T-helper 1 cell (primary cell): ENCODE measurements at regions not wholly inside any gene's neighbourhood (a gene's known extent, or its start where the extent isn't known, plus 50 kb on each side); places are given as distances from the start of the nearest gene placed in this dataset.

ENCODE experiments used
- DNase-seq, 5 donors: peaks; one replicate each; pipeline ENCODE4 v3.0.0-alpha.2; 2012 to 2020

DNA sequence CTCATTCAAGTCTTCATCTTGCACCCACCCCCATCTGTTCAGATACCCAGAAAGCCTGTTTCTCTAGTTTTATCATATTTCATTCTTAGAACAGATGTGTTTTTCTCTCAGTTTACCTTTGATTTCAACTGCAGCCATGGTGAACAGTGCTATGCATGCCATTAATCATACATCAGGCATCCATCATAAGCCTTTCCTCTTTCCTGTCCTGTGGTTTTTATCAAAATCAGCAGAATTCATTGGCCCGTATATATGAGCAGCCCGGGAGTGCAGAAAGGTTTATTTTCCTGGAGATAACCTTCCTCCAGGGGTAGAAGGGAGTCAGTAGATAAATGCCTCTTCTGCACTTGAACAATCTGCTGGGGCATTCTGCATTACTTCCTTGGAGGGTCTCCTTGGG is 65.7 kb downstream of the IL21 start:
- DNase-seq = no peak

DNA sequence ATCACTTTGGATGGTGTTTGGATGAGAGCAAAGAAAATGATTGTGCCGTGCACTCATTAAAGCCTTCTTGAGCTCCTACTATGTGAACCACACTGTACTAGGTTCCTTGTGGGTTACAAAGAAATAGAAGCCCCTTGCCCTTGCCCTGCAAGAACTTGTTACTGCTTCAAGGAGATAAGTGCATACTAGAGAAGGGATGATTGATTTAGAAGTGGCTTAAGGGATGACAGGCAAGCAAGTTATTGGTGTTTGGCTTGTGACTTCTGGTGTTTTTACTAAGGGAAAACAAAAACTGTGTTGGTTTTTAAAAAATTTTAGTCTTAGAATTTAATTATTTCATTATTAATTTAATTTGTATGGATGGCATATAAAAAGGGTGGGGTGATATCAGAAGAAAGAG is 67.4 kb downstream of the IL21 start:
- no peak for DNase-seq

DNA sequence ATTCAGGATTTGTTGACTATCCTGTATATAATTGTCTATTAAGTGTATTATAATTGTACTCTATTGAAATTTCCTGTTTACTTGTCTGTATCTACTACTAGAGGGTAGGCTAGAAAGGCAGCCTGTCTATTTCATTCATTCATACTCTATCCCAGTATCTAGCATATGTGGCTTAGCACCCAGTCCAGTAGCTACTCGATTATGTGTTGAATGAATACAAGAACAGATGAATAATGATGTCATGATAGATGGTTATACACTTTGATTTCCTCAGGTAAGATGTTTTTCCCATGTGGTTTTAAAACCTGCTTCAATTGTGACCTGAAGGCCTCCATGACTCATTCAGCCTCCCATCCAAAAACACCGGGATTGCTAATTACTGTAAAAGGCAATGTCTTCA is 68.0 kb downstream of the IL21 start:
- DNase-seq = no peak

DNA sequence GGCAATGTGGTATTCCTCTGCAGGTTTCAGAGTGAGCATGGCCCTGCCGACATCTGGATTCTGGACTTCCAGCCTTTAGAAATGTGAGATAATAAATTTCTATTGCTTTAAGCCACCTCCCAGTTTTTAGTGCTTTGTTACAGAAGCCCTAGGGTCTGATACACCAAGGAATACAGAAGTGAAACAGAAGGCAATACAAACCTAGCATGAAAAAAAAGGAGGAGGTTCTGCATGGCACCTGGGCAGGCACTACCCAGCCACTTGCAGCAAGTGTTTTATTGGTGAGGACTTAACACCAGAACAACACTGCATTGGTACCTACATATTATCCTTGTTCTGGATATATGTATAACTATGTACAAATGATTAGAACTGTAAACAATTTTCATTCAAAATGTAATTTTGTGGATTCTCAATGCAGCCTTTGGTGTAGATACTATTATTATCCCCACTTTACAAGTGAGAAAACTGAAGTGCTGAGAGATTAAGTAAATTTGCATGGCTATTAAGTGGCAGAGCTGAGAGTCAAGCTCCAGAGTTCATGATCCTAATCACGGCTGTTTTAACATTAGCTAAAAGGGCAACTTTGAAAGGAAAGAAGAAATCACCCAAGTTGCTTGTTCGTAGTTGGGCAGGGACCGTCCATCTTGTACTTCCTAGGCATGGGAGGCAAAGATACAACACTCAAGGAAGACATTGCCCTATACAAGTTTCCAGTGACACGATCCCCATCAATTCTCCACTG is 71.8 kb downstream of the IL21 start:
- no peak for DNase-seq

DNA sequence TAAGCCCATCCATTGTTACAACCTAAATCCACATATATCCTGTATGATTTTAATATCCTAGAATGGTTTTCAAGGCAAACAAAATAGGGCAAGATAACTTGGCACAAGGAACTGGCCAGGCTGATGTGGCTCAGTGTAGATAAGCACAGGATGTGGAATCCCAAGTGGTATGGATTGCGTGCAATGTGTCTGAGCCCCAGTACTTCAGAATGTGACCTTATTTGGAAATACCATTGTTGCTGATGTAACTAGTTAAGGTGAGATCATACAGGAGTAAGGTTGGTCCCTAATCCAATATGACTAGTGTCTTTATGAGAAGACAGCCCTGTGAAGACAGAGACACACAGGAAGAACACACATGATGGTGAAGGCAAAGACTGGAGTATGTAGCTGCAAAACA is 72.4 kb downstream of the IL21 start:
- peak in 1 of 5 donors; percentile 61 for DNase-seq

DNA sequence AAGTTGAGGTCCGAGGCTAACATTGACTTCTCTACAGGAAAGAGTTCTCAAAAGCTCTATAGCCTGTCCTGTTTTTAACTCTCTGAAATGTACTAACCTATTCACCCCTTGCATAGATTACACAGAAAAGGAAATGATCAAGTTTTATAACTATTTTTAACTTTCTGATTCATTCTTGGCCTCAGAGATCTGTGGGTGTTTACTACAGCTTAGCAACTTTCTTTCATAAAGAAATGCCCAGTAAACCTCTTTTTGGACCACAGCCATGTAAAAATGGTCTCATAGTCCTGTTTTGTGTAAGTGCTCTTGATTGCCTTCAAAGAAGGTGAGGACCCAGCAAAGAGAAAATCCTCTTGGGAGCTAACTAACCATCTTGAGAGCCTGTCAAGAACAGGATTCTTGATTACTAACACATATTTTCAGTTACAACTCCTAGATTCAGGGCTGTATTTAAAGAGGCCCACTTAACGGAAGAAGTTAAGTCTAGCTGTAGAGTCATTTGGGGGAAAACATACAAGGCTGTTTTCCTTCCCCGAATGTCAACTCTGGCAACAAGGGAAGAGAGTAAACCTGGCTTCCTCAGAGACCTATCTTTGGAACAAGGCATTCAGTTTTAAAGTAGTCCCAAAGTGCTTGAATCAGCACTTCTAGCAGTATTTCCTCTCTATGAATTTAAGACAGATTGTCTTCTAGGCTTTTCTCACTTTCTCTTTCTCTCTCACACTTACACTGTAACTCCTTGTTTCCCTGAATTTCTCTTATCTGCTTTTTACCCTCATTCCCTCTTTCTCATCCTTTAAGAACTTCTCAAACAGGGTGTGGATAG is 78.2 kb downstream of the IL21 start:
- DNase-seq = peak in 1 of 5 donors; percentile 32

DNA sequence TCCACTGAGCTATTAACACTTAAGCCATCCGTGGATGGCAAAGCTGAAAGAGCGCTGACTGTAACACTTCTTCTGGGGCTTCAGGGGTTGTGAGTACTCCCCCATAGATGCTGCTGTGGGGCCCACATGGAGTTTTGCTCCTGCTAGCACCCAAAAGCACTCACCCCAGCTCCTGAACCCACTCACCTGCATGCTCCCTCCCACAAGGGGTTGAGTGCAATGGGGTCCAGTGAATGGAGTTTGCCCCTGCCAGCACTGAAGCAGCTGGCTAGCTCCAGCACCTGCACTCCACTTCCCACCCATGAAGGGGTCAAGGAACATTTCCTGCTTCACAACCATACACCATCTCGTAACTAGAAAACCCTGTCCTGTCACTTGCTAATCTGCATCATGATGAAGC is 78.9 kb downstream of the IL21 start:
- DNase-seq = no peak

DNA sequence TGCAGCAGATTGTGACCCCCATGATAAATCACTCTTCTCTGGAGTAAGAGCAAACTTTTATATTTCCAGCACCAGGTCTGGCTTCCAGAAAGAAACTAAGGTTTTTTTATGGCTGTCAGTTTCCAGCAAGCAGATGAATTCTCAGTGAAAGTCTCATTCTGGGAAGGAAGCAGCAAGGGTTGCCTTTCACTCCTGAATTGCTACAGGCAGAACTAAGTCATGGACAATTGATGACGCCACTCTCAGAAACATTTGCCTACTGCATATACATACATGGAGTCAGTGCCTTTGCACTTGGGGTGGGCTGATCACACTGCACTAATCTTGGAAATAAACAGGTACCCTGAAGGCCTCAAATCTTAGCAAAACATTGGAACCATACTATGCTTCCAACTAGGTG is 80.0 kb downstream of the IL21 start:
- DNase-seq = no peak

DNA sequence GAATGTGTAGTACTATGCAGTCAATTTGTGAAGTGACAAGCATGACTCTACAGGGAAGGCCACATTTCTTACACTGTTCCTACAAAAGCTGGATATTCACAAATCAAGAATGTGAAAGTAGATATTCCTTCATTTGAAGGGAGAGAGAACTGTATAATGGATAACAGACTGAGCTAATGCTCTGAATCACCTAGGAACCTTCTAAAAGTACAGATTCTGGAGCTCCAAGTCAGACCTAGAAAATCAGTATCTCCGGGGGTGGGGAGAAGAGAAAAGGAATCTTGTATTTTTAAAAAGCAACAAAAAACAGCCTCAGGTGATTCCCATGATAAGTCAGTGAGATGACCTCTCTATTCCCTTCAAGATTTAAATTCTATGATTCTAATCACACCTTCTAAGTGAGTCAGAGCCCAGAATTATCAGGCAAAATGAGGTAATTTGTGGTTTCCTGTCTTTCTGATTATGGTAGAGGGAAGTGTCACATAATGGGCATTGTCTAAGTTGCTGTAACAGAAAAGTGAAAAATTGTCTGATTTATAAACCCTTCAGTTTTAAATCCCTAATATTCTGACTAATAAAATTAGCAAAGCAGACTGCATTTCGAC is 80.9 kb downstream of the IL21 start:
- DNase-seq = peak in 1 of 5 donors; percentile 52

DNA sequence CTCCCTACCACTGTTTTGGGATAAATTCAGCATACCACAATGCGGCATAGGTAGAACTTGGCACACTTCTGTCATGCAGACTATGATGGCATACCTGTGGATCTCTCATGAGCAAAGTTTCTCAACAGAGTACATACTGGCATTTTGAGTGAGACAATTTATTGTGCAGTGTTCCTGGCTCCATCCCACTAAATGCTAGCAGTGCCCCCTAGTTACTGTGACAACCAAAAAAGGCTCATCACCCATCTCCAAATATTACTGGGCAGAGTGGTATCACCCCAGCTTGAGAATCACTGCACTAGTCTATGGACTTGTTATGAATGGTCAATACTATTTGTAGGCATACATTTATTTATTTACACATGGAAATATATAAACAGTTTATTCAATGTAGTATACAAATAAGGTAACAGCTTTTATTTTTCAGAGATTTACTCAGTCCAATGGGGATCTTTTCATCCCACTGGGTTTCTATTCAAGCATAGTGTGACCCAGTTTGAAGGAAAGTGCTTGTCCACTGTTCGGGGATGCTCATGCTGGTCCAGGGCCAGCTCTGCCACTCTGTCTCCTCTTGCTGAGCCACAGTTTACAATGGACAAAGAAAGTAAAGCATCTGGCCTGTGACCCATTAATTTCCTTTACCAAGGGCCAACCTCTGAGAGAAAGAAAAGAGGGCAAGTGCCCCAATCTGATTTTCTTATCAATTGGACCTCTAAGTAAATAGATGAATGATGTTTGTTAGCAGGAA is 81.0 kb upstream of the IL2 start:
- DNase-seq = no peak

DNA sequence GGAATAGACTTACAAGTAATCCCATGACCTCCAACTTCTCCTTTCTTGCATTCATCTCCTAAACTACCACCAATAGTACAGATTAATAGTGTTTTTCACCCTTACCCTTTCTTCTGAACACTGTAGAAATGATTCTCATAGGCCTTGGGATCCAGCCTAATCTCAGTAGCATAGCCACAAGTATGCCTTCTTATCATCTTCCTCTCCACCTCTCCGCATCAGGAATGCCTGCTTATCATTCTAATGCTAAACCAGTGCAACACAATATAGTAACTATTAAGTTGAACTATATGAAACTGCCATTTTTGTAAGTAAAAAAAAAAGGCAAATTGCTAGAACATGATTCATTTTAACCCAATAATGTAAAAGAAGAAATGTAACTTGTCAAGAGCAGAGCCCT is 79.5 kb upstream of the IL2 start:
- DNase-seq = no peak

DNA sequence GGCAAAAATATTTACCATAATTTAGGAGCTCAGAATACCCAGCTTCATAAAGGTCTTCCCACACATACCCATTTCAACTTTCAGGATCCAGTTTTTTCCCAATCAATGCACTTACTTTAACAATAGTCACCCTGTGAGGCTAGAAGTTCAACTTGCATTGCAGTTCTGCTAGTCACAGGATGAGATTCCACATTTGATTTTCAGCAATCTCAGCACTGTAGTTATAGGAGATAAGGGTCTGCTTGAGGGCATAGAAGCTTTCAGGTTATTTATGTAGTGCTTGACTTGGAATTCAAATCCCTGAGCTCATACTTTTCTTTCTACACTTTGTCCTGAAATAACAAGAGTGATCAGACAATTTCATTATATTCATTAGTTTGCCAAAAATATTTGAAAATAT is 78.3 kb upstream of the IL2 start:
- DNase-seq = no peak

DNA sequence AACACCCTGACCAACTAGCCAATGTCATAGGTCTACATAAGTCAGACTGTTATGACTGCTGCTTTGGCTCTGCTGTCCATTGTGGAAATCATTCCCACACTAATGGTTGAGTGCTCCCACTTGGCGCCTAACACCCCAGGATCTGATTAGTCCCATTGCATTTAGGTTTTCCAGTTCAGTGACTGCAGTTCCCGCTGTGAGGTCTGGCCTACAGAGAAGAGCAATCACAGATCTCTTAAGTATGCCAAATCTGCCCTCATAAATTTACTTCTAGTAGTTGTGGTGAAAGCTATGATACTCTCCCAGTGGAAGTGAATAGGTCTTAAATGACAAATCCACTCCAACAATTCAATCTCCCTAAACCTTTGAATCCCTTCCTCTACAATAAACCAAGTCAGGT is 77.3 kb upstream of the IL2 start:
- no peak for DNase-seq

DNA sequence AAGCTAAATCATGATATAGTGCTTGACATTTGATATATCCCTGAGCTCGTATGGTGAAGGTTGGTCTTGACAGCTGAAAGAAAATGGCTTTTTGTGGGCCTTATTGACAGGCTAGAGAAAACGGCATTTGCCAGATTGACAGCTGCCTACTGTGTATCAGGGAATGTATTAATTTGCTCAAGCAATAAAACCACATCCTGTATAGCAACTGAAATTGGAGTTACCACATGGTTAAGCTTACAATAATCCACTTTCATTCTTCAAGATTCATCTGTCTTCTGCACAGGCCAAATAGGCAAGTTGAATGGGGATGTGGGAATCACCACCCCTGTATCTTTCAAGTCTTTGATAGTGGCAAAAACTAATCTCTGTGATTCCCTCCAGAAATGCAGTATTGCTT is 76.2 kb upstream of the IL2 start:
- no peak for DNase-seq

DNA sequence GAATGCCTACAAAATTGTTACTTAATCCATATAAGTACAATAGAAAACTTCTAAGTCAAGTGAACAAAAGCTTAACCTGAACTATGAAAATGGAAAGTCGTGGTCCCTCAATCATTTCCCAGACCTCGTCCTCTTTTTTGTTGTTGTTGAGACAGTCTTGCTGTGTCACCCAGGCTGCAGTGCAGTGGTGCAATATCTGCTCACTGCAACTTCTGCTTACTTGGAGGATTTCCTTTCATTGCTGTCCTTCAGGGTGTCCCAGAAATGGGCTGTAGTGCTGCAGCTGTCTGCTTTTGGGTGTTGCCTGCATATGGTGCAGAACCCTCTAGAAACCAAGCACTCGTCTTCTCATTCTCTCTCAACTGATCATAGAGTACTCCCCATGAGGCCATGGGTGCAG is 75.0 kb upstream of the IL2 start:
- no peak for DNase-seq

DNA sequence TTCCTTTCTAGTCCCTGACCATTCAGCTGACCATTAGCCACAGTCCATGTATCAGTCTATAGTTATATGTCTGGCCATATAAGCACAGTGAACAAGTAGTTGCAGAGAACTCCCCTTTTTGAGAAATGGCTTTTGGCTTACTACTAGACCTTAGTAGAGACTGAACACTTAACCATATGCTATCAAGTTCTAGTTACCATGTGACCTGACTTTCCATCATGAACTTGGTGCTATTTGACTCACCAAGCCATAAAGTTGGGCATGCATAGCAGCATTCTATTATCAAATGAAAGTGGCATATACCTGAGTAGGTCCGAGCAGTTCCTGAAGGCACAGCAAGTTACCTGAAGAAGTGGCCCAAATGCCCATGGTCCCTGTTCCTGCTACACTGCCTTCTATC is 74.5 kb upstream of the IL2 start:
- no peak for DNase-seq

DNA sequence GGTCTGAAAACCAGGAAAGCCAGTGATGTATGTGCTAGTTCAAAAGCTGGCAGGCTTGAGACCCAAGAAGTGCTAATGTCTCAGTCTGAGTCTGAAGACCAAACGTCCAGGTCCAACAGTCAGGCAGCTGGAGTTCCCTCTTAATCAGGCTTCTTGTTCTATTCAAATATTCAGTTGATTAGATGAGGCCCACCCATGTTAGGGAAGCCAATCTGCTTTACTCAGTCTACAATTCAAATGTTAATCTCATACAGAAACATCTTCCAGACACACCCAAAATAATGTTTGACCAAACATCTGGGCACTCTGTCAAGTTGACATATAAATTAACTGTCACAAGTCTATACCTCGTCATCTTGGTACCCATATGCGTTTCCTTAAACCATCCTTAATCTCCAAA is 72.4 kb upstream of the IL2 start:
- no peak for DNase-seq

DNA sequence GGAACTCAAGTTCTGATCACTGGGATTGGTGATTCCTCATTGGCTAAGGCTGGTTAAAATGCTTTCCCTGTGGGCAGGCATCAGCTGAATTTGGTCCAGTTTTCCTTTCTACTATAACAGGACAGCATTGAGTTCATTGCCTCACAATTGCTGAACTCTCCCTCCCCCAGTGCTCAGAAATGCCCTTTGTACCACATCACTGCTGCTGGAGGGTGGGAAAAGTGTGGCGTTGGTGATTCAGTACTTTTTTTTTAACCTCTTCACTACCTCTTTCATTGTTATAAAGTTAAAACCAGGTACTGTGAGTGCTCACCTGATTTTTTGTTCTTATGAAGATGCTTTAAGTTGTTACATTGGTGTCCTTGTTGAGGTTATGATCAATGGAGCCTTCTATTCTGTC is 69.3 kb upstream of the IL2 start:
- DNase-seq = no peak

DNA sequence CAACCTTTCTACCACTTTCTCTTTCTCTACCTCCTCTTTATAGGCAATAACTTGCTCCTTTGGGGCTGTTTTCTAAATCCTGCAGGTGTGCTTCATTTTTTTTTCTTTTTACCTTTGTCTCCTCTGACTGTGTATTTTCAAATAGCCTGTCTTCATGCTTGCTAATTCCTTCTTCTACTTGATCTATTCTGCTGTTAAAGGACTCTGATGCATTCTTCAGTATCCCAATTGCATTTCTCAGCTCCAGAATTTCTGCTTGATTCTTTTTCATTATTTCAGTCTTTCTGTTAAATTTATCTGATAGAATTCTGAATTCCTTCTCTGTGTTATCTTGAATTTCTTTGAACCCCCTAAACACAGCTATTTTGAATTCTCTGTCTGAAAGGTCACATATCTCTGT is 67.7 kb upstream of the IL2 start:
- no peak for DNase-seq

DNA sequence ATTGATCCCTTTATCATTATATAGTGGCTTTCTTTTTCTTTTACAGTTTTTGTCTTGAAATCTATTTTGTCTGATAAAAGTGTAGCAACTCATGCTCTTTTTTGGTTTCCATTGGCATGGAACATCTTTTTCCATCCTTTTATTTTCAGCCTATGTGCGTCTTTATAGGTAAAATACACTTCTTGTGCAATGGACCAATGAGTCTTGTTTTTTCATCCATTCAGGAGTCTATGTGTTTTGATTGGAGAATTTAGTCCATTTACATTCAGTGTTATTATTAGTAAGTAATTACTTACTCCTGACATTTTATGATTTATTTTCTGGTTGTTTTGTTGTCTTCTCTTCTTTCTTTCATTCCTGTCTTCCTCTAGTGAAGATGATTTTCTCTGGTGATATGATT is 66.4 kb upstream of the IL2 start:
- DNase-seq = no peak

DNA sequence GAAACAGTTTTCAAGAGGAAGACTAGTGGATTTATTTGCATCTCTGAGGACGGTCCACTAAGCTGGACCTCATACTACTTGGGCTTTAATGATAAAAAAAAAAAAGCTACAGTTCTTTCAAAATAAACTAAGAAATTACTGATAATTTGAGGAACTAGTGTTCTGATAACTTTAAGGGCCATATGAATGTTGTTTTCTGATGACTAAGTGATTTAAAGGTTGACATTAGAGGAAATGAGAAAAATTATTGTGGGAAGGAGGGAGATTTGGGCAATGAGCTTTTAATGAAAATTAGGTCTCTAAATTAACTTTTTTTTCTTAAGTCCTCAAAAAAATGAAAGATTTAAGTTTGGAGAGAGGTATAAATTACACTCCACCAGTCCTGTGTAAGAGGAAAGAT is 60.8 kb upstream of the IL2 start:
- DNase-seq = no peak

DNA sequence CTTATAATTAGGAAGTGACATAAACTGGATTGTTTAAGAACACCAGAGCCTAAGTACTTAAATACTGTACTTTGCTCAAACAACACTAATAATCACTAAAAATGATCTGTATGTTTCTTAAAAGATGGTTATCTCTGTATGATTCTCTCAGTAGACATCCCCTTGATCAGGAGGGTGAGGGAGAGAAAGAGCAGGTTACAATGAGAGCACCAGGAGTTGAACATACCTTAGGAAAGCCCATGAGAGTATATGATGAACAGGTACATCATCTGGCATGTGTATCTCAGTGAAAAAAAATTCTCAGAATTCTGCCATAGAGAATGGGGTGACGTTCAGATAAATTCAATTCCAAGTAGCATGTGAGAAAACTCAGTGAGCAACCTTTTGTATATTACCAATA is 59.9 kb upstream of the IL2 start:
- no peak for DNase-seq

DNA sequence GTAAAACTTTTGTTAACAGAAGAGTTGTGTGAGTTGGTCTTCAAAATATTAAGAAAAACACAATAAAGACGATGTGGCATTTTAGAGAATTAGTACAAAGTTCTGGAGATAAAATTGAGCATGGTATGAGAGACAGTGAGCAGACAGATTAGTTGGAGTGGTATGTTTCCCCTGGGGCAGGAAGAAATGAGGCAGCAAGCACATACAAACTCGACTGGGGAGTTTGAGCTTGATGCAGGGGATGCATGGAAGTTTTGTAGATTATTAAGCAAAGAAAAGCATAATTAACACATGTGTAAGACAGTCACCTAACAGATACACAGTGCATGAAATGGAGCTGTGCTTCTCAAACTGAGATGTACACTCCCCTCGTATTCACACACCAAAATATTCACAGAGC is 58.1 kb upstream of the IL2 start:
- DNase-seq = no peak
